ENCODE measurements at regions not wholly inside any gene's neighbourhood (a gene's known extent, or its start where the extent isn't known, plus 50 kb on each side); places are given as distances from the start of the nearest gene placed in this dataset.

GRCh38 chr18:2424420-2424819 is 146.9 kb downstream of the METTL4 start:
- WGBS, 2 donors, result 48 to 68% methylated on average over 3 of the region's 3 CpGs
- Histone ChIP-seq H3K27me3 (no peaks in the 10 kb centered on the region), H3K9me3 (peaks cover 0 to 4% (median 0%) of the 10 kb centered on the region in 4 donors), H3K4me3 (no peak overlapping the region), H3K4me1 (no peaks in the 10 kb centered on the region), H3K36me3 (no peaks in the 10 kb centered on the region), H3K27ac (no peak overlapping the region)
- intact Hi-C loops (cut with DNase I), result no loop called here
- no peak for DNase-seq
- no peak for TF ChIP-seq EP300 (IDR thresholded peaks at IDR 0.05)
- no peak for TF ChIP-seq POLR2AphosphoS5 (IDR thresholded peaks at IDR 0.05)
- no peak for TF ChIP-seq POLR2A (IDR thresholded peaks at IDR 0.05)
- no peak for TF ChIP-seq CTCF (IDR thresholded peaks at IDR 0.05)

- H3K36me3 ChIP-seq, result no peaks in the 10 kb centered on the region
- no peaks in the 10 kb centered on the region for H3K27me3 ChIP-seq
- no peaks in the 10 kb centered on the region for H3K4me1 ChIP-seq
- no peak overlapping the region for H3K4me3 ChIP-seq
- WGBS, 2 donors, result 59 to 72% methylated on average over 4 of the region's 4 CpGs
- no peak for TF ChIP-seq EP300 (IDR thresholded peaks at IDR 0.05)
- TF ChIP-seq POLR2AphosphoS5 (IDR thresholded peaks at IDR 0.05), result no peak
- peaks cover 0 to 9% (median 0%) of the 10 kb centered on the region in 4 donors for H3K9me3 ChIP-seq
- intact Hi-C loops (cut with DNase I), result no loop called here
- no peak overlapping the region for H3K27ac ChIP-seq
- DNase-seq, result no peak
Measured at GRCh38 chr18:2425426-2426317, 145.6 kb downstream of the METTL4 start.

GRCh38 chr18:2430191-2430590 is 141.1 kb downstream of the METTL4 start:
- TF ChIP-seq CTCF (IDR thresholded peaks at IDR 0.05), result no peak
- no peak for TF ChIP-seq EP300 (IDR thresholded peaks at IDR 0.05)
- TF ChIP-seq POLR2AphosphoS5 (IDR thresholded peaks at IDR 0.05), result no peak
- TF ChIP-seq POLR2A (IDR thresholded peaks at IDR 0.05), result no peak
- H3K4me1 ChIP-seq, result no peaks in the 10 kb centered on the region
- no peak overlapping the region for H3K4me3 ChIP-seq
- DNase-seq, result no peak
- H3K36me3 ChIP-seq, result no peaks in the 10 kb centered on the region
- no peaks in the 10 kb centered on the region for H3K27me3 ChIP-seq
- H3K9me3 ChIP-seq, result peaks cover 0 to 9% (median 0%) of the 10 kb centered on the region in 4 donors
- intact Hi-C loops (cut with DNase I), result no loop called here
- no peak overlapping the region for H3K27ac ChIP-seq

GRCh38 chr18:2431806-2432205 is 139.5 kb downstream of the METTL4 start:
- no peaks in the 10 kb centered on the region for H3K27me3 ChIP-seq
- WGBS, 2 donors, result 69 to 96% methylated on average over 2 of the region's 2 CpGs
- DNase-seq, result no peak
- H3K27ac ChIP-seq, result no peak overlapping the region
- H3K4me1 ChIP-seq, result no peaks in the 10 kb centered on the region
- intact Hi-C loops (cut with DNase I), result no loop called here
- H3K36me3 ChIP-seq, result no peaks in the 10 kb centered on the region
- H3K9me3 ChIP-seq, result peaks cover 0 to 9% (median 0%) of the 10 kb centered on the region in 4 donors
- TF ChIP-seq POLR2AphosphoS5 (IDR thresholded peaks at IDR 0.05) (no peak), POLR2A (IDR thresholded peaks at IDR 0.05) (no peak), EP300 (IDR thresholded peaks at IDR 0.05) (no peak), CTCF (IDR thresholded peaks at IDR 0.05) (no peak)
- no peak overlapping the region for H3K4me3 ChIP-seq

GRCh38 chr18:2433366-2433765 is 137.9 kb downstream of the METTL4 start:
- 83 to 85% methylated on average over 1 of the region's 1 CpG for WGBS, 2 donors
- no peak overlapping the region for H3K4me3 ChIP-seq

More at GRCh38 chr18:2433366-2433765, 137.9 kb downstream of the METTL4 start:
- intact Hi-C loops (cut with DNase I), result no loop called here
- Histone ChIP-seq H3K4me1 (no peaks in the 10 kb centered on the region), H3K9me3 (peaks cover 0 to 9% (median 0%) of the 10 kb centered on the region in 4 donors), H3K27ac (no peak overlapping the region), H3K27me3 (no peaks in the 10 kb centered on the region), H3K36me3 (no peaks in the 10 kb centered on the region)
- TF ChIP-seq EP300 (IDR thresholded peaks at IDR 0.05) (no peak), CTCF (IDR thresholded peaks at IDR 0.05) (no peak), POLR2A (IDR thresholded peaks at IDR 0.05) (no peak), POLR2AphosphoS5 (IDR thresholded peaks at IDR 0.05) (no peak)
- DNase-seq, result no peak

Measured in sigmoid colon (tissue), 6 donors.